Vagina (tissue), 2 donors: ENCODE measurements at regions not wholly inside any gene's neighbourhood (a gene's known extent, or its start where the extent isn't known, plus 50 kb on each side); places are given as distances from the start of the nearest gene placed in this dataset.

ENCODE experiments used
- CTCF ChIP-seq, 3 experiments: fragments of 450-650 bp in 2 of 3; fragments of 200-600 bp in 1 of 3; sonication (generic) in 1 of 3; IDR thresholded peaks; one replicate each; pipeline ENCODE4 v1.5.1; 2017 to 2019; ENCODE audit warnings: antibody characterized with exemption in 3 of 3, mild to moderate bottlenecking in 2 of 3, moderate library complexity in 2 of 3
- POLR2A ChIP-seq, 2 donors: fragments of 450-650 bp; IDR thresholded peaks; one replicate each; pipeline ENCODE4 v1.6.1; 2017; ENCODE audit warnings: antibody characterized with exemption in 2 of 2, mild to moderate bottlenecking in 2 of 2, moderate library complexity in 2 of 2
- POLR2AphosphoS5 ChIP-seq, 2 donors: sonication (generic); formaldehyde crosslinking; IDR thresholded peaks; one replicate each; pipeline ENCODE4 v1.9.0; 2017; ENCODE audit warnings: antibody characterized with exemption in 2 of 2, mild to moderate bottlenecking in 2 of 2, low read depth in 1 of 2; ENCODE audit not compliant: insufficient read depth in 1 of 2

- TF ChIP-seq CTCF (IDR thresholded peaks at IDR 0.05) (no peak), POLR2A (IDR thresholded peaks at IDR 0.05) (no peak), POLR2AphosphoS5 (IDR thresholded peaks at IDR 0.05; ENCODE audit: insufficient read depth in 1 of 2, low read depth in 1 of 2) (no peak)
Measured at GRCh38 chr15:38128341-38128781, 124.3 kb upstream of the SPRED1 start.
